T-helper 2 cell treated with Interferon-gamma antibody and Interleukin-4, amounts not matched to agents 5 μg/mL and 100 μg/mL, for 36 hours (primary cell): ENCODE measurements at regions not wholly inside any gene's neighbourhood (a gene's known extent, or its start where the extent isn't known, plus 50 kb on each side); places are given as distances from the start of the nearest gene placed in this dataset.
"Not testable (repeated sequence)": the region's sequence is repeated elsewhere in the genome, so short reads cannot be mapped to it uniquely, and the experiment has no call there.

Experiments used
- DNase-seq: peaks from one replicate; pipeline ENCODE4 v3.0.0; 2021; ENCODE audit warnings: low spot score
- H3K27ac Mint-ChIP-seq: one replicate; pipeline ENCODE4 v1.8.0; 2021; ENCODE audit warnings: mild to moderate bottlenecking, mixed read lengths
- H3K27me3 Mint-ChIP-seq: one replicate; pipeline ENCODE4 v1.8.0; 2021; ENCODE audit warnings: low read depth, mixed read lengths
- H3K36me3 Mint-ChIP-seq: one replicate; pipeline ENCODE4 v1.8.0; 2021; ENCODE audit warnings: low read depth, mixed read lengths
- H3K4me1 Mint-ChIP-seq: one replicate; pipeline ENCODE4 v1.8.0; 2021; ENCODE audit warnings: low read depth, mixed read lengths
- H3K4me3 Mint-ChIP-seq: one replicate; pipeline ENCODE4 v1.8.0; 2022; ENCODE audit warnings: mild to moderate bottlenecking, moderate library complexity, mixed read lengths
- H3K9me3 Mint-ChIP-seq: one replicate; pipeline ENCODE4 v1.8.0; 2021; ENCODE audit warnings: mixed read lengths

DNA sequence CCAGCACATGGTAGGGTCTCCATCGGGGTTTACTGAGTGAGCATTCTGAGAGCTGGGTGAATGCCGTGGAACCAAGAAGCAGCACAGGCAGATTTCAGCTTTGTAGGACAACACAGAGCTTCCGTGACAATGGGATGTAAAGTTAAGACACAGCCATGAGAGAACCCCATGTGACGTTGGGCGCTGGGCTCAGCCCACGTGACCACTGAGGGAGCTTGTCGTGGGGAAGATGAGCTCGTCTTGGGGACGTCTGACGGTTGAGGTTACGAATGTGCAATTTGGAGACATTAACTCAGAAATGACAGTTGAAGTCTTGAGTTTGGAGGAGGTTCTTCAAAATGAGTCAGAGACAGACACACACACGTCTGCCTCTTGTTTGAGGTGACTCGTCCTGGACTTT is 51.5 kb upstream of the MUC20 start:
- Mint-ChIP-seq H3K27ac (peak overlapping the region; percentile 77), H3K36me3 (peaks cover 28% of the 10 kb centered on the region)
- not testable (repeated sequence) for H3K4me1 Mint-ChIP-seq, H3K4me3 Mint-ChIP-seq, H3K9me3 Mint-ChIP-seq, H3K27me3 Mint-ChIP-seq
- DNase-seq, result peak; percentile 82

DNA sequence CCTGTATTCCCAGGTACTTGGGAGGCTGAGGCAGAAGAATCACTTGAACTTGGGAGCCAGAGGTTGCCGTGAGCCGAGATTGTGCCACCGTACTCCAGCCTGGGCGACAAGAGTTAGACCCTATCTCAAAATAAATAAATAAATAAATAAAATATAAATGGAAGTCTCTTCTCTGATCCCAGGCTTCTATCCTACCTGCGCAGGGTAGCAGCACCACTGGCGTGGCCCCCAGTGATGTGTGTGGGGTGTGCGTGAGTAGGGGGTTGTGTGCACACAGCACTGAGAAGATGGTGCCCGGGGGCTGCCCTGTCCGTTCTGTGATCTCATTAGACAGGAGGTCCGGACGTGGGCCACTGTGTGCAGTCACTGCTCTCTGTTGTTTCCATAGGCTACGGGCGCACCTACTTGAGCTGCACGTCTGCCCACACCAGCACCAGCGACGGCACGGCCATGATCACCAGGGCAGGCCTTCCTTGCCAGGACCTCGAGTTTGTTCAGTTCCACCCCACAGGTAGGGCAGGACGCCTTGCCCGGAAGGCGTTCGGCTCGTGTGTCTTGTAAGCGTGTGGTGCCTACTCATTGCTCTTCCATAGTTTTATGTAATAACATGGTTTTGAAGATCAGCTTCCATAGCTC is 52.5 kb upstream of the MUC20 start:
- H3K4me1 Mint-ChIP-seq, H3K9me3 Mint-ChIP-seq, DNase-seq, H3K27ac Mint-ChIP-seq, H3K27me3 Mint-ChIP-seq, H3K4me3 Mint-ChIP-seq: not testable (repeated sequence)
- H3K36me3 Mint-ChIP-seq, result peaks cover 28% of the 10 kb centered on the region

DNA sequence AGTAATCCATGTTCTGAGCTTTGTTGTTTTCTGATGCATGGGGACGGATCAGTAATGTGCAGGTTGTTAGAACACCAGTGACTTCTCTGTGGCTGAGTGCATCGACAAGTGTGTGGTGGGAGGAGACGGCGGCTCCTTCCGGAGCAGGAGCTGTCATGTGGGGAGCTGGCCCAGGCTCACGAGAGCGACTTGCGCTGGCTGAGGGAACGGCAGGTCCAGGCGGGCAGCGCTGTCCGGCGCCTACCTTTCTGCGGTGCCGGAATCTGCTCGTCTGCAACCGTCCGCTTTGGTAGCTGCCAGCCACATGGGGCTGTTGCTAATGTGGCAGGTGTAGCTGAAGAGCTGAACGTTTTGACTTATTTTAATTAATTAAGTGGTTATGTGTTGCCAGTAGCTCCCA is 55.5 kb upstream of the MUC20 start:
- H3K36me3 Mint-ChIP-seq, result peaks cover 20% of the 10 kb centered on the region
- H3K4me1 Mint-ChIP-seq, H3K9me3 Mint-ChIP-seq, DNase-seq, H3K27me3 Mint-ChIP-seq, H3K4me3 Mint-ChIP-seq, H3K27ac Mint-ChIP-seq: not testable (repeated sequence)

DNA sequence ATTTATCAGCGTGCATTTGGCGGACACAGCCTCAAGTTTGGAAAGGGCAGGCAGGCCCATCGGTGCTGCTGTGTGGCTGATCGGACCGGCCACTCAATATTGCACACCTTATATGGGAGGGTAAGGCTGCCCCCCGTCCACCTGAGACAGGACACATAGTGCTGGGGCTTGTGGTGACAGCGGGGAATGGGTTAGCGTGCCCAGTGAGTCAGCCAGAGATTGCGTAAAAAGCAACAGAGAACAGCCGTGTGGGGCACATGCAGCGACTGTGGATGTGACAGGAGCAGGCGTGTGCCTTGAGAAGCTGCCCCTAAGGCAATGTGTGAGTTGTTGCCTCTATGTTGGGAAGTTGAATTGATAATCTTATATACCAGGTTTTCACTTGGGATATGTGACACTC is 56.6 kb upstream of the MUC20 start:
- H3K27ac Mint-ChIP-seq, H3K4me1 Mint-ChIP-seq, H3K9me3 Mint-ChIP-seq, H3K4me3 Mint-ChIP-seq, DNase-seq, H3K27me3 Mint-ChIP-seq: not testable (repeated sequence)
- H3K36me3 Mint-ChIP-seq, result peaks cover 16% of the 10 kb centered on the region

DNA sequence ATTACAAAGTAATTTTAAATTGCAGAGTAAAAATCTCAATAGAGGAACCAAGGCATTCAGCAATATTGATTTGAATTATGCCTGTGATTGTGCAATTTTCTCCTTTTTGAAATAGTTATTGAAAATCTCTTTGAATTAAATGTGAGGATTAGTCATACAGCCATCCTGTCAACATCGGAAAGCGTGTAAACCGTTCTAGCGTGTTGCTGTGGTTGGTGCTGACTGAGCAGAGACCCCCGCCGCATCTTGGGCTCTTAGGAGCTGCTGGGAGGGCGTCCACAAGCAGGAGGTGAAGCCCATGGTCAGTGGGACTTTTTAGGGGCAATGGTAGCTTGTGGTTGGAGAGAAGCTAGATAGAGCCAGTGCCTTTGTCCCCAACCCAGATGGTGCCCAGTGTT is 61.6 kb upstream of the MUC20 start:
- not testable (repeated sequence) for H3K27me3 Mint-ChIP-seq, DNase-seq, H3K27ac Mint-ChIP-seq, H3K9me3 Mint-ChIP-seq, H3K36me3 Mint-ChIP-seq, H3K4me1 Mint-ChIP-seq
- peak overlapping the region; percentile 76 for H3K4me3 Mint-ChIP-seq

DNA sequence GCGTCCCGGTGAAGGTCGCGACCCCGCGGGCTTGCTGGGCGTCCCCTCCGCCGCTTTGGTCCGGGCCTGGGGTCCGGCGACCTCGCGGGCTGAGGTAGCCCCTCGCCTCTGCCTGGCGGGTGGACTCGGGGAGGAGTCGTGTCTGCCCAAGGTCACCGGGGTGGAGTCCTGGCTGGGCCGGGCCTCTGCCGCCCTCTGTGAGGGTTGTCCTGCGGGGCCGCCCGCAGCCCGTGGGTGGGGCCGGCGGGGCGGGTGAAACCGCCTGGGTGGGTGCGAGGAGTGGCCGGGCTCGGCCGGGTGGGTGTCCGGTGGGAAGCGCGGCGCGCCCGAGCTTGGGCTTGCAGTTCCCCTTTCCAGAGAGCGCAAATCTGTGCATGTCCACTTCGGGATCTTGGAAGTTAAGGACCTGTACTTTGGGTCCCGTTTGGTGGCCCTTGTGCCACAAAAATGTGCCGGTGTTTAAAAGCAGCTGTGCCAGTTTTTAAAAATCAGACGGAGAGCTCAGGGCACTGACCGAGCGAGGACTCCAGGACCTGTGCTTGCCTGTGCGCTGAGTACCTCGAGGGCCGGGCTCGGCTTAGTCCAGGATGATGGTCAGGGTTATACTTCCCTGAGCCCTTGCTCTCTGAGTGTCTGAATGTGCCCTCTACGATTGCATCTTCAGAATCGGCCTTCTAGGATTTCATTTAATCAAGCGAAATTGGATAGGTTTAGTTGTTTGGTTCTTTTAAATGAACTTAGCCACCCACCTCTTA is 62.2 kb upstream of the MUC20 start:
- Mint-ChIP-seq H3K4me3 (peak overlapping the region; percentile 76), H3K4me1 (peaks cover 11% of the 10 kb centered on the region)
- not testable (repeated sequence) for H3K9me3 Mint-ChIP-seq, H3K27me3 Mint-ChIP-seq, DNase-seq, H3K27ac Mint-ChIP-seq, H3K36me3 Mint-ChIP-seq

DNA sequence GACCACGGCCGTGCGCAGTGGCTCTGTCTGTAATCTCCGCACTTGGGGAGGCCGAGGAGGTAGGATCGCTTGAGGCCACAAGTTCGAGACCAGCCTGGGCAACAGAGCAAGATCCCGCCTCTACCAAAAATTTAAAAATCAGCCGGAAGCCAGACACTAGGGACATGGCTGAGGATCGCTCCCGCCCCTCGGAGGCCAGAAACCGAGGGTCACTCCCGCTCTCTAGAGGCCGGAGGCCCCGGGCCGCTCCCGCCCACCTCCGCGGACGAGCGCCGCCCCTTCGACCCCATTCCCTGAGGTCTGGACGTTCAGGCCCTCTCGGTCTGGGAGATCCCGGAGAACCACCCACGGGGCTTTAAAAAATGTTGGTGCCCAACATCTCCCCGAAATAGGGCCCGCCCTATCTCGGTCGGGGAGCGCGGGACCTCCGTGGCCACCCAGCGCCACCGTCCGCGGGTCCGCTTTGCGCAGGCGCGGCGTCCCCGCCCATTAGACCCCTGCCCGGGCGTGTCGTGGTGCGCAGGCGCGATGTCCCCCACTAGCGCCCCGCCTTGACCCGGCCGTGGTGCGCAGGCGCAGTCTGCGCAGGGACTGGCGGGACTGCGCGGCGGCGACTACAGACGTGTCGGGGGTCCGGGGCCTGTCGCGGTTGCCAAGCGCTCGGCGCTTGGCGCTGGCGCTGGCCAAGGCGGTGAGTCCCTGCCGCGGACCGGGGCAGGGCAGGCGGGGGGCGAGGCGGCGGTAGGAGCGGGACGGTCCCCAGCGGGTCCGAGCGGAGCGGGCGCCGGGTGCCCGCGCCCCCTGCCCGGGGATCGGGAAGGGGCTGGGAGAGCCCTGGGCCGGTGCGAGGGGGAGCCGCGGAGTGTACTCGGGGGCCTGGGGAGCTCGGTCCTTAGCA is 63.1 kb upstream of the MUC20 start:
- H3K27me3 Mint-ChIP-seq, H3K36me3 Mint-ChIP-seq, H3K9me3 Mint-ChIP-seq: not testable (repeated sequence)
- DNase-seq, result peak; percentile 94
- Mint-ChIP-seq H3K27ac (peak overlapping the region; percentile 92), H3K4me3 (peak overlapping the region; percentile 93), H3K4me1 (peaks cover 11% of the 10 kb centered on the region)

DNA sequence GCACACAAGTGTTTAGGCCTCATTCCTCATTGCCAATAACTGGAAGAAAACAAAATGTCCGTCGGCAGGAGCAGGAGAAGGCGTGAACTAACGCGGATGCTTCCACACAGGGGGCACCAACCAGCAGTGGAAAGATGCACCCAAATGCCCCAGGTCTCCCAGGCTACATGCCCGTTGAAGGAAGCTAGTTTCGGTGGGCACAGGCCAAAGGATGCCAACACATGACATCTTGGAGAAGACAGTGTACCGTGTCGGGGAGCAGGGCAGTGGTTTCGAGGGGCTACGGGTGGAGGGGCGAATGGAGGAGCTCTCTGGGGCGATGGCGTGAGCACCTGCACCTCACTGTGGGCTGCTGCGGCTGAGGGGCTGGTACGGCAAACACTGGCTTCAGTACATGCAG is 64.7 kb upstream of the MUC20 start:
- Mint-ChIP-seq H3K4me1 (peaks cover 11% of the 10 kb centered on the region), H3K4me3 (peak overlapping the region; percentile 40), H3K27ac (peak overlapping the region; percentile 57)
- H3K36me3 Mint-ChIP-seq, H3K27me3 Mint-ChIP-seq, DNase-seq, H3K9me3 Mint-ChIP-seq: not testable (repeated sequence)

DNA sequence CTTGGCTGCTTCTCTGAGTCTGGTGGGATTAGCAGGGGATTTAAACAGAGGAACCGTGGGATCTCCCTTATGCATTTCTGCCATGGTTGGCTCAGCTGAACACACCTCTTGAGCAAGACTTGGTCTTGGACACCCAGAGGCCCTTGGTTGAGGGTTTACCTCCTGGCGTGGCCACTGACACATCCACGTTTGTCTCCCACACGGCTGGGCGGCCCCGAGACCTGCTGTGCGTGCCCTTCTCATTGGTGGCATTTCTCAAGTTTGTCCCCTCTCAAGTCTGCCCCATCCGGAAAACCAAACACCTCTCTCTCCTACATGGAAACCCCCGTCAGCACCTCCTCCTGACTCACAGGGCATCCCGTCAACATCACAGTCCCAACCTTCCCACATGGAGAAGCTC is 66.0 kb upstream of the MUC20 start:
- peaks cover 11% of the 10 kb centered on the region for H3K4me1 Mint-ChIP-seq
- not testable (repeated sequence) for H3K36me3 Mint-ChIP-seq, DNase-seq, H3K27ac Mint-ChIP-seq, H3K27me3 Mint-ChIP-seq, H3K9me3 Mint-ChIP-seq, H3K4me3 Mint-ChIP-seq

DNA sequence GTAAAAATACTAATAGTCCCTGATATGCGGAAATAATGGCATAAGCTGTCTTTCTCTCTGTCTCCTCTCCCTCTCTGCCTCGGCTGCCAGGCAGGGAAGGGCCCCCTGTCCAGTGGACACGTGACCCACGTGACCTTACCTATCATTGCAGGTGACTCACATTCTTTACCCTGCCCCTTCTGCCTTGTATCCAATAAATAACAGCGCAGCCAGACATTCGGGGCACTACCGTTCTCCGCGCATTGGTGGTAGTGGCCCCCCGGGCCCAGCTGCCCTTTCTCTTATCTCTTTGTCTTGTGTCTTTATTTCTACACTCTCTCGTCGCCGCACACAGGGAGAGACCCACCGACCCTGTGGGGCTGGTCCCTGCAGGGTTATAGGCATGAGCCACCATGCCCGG is 66.6 kb upstream of the MUC20 start:
- not testable (repeated sequence) for H3K36me3 Mint-ChIP-seq, DNase-seq, H3K27me3 Mint-ChIP-seq, H3K27ac Mint-ChIP-seq, H3K9me3 Mint-ChIP-seq, H3K4me3 Mint-ChIP-seq
- H3K4me1 Mint-ChIP-seq, result peaks cover 12% of the 10 kb centered on the region

DNA sequence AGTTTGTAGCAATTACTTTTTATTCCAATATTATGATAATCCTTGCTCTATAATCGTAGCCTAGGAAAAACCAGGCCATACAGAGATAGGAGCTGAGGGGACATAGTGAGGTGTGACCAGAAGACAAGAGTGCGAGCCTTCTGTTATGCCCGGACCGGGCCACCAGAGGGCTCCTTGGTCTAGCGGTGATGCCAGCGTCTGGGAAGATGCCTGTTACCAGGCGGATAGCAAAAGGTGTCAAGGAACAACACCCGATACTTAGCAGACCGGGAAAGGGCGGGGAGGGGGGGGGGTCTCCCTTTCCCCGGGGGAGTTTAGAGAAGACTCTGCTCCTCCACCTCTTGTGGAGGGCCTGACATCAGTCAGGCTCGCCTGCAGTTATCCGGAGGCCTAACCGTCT is 67.1 kb upstream of the MUC20 start:
- H3K9me3 Mint-ChIP-seq, H3K36me3 Mint-ChIP-seq, DNase-seq, H3K4me3 Mint-ChIP-seq, H3K27me3 Mint-ChIP-seq: not testable (repeated sequence)
- Mint-ChIP-seq H3K4me1 (peaks cover 13% of the 10 kb centered on the region), H3K27ac (peak overlapping the region; percentile 68)

DNA sequence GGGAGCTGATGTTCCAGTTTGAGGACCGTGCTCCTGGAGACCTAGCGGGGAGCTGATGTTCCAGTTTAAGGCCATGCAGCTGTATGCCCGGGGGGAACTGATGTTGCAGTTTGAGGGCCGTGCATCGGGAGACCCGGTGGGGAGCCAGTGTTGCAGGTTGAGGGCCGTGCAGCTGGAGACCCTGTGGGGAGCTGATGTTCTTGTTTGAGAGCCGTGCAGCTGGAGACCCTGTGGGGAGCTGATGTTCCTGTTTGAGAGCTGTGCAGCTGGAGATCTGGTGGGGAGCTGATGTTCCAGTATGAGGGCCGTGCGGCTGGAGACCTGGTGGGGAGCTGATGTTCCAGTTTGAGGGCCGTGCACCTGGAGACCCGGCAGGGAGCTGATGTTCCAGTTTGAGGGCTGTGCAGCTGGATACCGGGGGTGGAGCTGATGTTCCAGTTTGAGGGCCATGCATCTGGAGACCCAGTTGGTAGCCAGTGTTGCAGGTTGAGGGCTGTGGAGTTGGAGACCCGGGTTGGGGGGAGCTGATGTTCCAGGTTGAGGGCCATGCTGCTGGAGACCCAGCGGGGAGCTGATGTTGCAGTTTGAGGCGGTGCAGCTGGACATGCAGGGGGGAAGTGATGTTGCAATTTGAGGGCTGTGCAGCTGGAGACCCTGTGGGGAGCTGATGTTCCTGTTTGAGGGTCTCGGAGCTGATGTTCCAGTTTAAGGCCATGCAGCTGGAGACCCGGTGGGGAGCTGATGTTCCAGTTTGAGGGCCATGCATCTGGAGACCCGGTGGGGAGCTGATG is 64.4 kb upstream of the APOD start:
- H3K27ac Mint-ChIP-seq, DNase-seq: not testable (repeated sequence)

DNA sequence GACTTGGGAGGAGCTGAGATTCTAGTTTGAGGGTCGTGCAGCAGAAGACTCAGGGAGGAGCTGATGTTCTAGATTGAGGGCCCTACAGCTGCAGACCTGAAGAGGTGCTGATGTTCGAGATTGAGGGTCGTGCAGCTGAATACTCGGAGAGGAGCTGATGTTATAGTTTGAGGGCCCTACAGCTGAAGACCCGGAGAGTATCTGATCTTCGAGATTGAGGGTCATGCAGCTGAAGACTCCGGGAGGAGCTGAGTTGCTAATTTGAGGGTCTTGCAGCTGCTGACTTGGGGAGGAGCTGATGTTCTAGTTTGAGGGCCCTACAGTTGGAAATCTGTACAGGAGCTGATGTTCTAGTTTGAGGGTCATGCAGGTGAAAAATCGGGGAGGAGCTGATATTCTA is 62.1 kb upstream of the APOD start:
- not testable (repeated sequence) for H3K9me3 Mint-ChIP-seq, H3K4me1 Mint-ChIP-seq

More for the DNA sequence above, 64.4 kb upstream of the APOD start:
- H3K27me3 Mint-ChIP-seq, H3K9me3 Mint-ChIP-seq, H3K4me3 Mint-ChIP-seq, H3K4me1 Mint-ChIP-seq: not testable (repeated sequence)
- peaks cover 21% of the 10 kb centered on the region for H3K36me3 Mint-ChIP-seq

DNA sequence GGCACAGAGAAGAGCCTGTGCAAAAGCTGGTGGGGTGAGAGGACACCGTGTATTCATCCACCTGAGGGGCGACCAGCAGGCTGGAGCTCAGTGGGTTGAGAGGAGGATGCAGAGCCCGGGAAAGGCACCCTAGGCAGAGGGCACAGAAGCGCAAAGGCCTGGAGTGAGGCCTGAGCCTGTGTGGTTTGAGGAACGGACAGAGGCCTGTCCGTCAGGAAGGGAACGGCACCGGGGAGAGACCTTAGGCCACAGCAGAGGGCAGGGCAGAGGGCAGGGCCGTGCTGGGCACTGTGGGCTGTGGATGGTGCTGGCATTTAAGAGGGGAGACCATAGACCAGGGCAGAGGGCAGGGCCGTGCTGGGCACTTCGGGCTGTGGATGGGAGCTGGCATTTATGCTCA is 59.5 kb upstream of the APOD start:
- H3K36me3 Mint-ChIP-seq, result peaks cover 27% of the 10 kb centered on the region
- H3K9me3 Mint-ChIP-seq, H3K4me1 Mint-ChIP-seq, DNase-seq, H3K4me3 Mint-ChIP-seq, H3K27ac Mint-ChIP-seq, H3K27me3 Mint-ChIP-seq: not testable (repeated sequence)

More for the DNA sequence above, 62.1 kb upstream of the APOD start:
- H3K27me3 Mint-ChIP-seq, DNase-seq, H3K4me3 Mint-ChIP-seq, H3K27ac Mint-ChIP-seq: not testable (repeated sequence)
- peaks cover 32% of the 10 kb centered on the region for H3K36me3 Mint-ChIP-seq
